ENCODE measurements at regions not wholly inside any gene's neighbourhood (a gene's known extent, or its start where the extent isn't known, plus 50 kb on each side); places are given as distances from the start of the nearest gene placed in this dataset.
"Not testable (repeated sequence)": the region's sequence is repeated elsewhere in the genome, so short reads cannot be mapped to it uniquely, and the experiment has no call there.

DNA sequence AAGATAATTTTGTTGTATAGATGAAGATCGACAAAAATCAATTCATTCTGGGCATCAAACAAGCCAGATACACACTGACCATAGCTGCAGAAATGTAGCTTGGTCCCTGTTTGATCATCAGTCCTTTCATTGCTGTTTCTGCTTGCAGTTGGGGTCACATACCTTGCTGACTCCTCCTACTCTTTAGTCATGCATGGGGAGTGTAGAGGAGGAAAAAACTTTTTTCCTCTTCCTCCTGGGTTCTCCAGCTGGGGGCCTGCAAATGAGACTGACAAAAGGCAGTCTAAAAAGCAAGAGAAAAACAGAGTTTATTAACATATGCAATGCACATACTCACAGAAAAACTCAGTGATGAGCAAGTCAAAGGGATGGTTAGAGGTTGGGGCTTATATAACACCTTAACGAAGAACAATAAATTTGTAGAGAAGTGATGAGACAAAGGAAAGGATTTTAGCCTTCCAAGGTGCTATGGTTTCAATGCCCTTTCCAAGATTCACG lies 105.8 kb downstream of the QRSL1 start:
- H3K4me3 ChIP-seq: no peak overlapping the region
- in situ Hi-C loops (cut with MboI; ENCODE audit: low pct_unique_long_range_greater_than_20kb in 2 of 9, low sequenced_read_pairs in 9 of 9, unreplicated experiment in 9 of 9): no loop called here
- WGBS, 10 experiments: 3 to 75% (median 13%) methylated on average over 1 to 3 of the region's 3 CpGs; no CpG with 5 or more reads in 1 of the 10 experiments
- no peak overlapping the region for H3K27ac ChIP-seq
- ATAC-seq (replicated peaks in 6 of 8): peak in 2 of 8 experiments; percentile 50 to 57
- no peaks in the 10 kb centered on the region for H3K4me1 ChIP-seq (replicated peaks in 1 of 2)

DNA sequence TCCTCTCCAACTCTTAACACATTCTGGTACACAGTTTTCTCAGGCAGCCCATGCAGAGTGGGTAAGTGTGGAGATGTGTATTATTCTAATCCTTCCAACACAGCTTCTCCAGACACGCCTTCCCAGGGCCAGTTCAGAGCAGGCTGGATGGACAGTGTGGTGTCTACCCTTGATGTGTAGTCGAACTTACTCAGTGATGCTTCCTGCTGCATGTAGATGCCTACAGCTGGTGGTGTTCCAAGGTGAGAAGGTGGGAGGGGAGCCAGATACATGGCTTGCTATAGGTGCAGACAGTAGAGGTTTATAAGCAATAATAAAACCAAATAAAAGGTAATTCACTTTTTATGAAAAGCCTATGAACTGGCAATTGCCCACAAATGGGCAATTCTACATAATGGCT lies 104.0 kb downstream of the QRSL1 start:
- peak in 1 of 8 experiments; percentile 29 for ATAC-seq (replicated peaks in 6 of 8)
- in situ Hi-C loops (cut with MboI; ENCODE audit: low pct_unique_long_range_greater_than_20kb in 2 of 9, low sequenced_read_pairs in 9 of 9, unreplicated experiment in 9 of 9): no loop called here
- Histone ChIP-seq H3K4me3 (no peak overlapping the region), H3K4me1 (replicated peaks in 1 of 2) (no peaks in the 10 kb centered on the region), H3K27ac (no peak overlapping the region)
- 0 to 86% (median 60%) methylated on average over 1 to 2 of the region's 2 CpGs; no CpG with 5 or more reads in 6 of the 10 experiments for WGBS, 10 experiments

DNA sequence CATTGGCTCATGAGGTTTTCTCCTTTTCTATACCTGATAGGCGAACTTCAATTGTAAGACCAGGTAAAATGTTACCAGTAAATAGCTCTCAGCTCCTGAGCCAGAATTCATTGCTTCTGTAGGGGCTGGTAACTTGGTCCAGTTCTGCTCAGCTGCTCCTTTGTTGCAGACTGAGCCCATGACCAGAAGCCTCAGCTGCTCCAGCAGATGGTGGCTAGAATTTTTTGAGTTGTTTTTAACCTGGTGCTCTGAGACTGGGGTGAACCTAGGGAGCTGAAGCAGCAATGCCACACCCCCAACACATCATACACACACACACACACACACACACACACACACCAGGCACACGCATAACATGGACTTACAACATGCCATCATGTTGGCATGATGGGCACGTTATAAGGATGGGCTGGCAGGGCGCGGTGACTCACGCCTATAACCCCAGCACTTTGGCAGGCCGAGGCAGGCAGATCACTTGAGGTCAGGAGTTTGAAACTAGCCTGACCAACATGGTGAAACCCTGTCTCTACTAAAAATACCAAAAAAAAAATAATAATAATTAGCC lies 103.1 kb downstream of the QRSL1 start:
- Histone ChIP-seq H3K27ac (no peak overlapping the region), H3K4me3 (no peak overlapping the region), H3K4me1 (replicated peaks in 1 of 2) (no peaks in the 10 kb centered on the region)
- in situ Hi-C loops (cut with MboI; ENCODE audit: low pct_unique_long_range_greater_than_20kb in 2 of 9, low sequenced_read_pairs in 9 of 9, unreplicated experiment in 9 of 9): no loop called here
- ATAC-seq (replicated peaks in 6 of 8): no peak
- 13 to 100% (median 84%) methylated on average over 1 to 5 of the region's 7 CpGs; no CpG with 5 or more reads in 2 of the 10 experiments for WGBS, 10 experiments

DNA sequence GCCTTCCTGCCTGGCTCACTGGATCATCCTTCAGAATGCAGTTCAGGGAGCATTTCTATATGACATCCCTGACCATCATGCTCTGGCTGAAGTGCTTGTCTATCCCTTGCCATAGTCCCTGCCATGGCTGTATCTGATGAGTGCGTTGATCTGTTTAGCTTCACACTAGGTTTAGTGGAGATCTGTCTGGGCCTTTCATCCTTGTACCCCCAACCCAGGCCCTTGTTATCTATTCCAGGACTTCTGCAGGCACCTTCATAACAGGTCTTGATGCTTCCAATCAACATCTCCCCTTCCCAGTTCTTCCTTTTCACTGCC lies 102.4 kb downstream of the QRSL1 start:
- Histone ChIP-seq H3K4me1 (replicated peaks in 1 of 2) (no peaks in the 10 kb centered on the region), H3K27ac (no peak overlapping the region), H3K4me3 (no peak overlapping the region)
- no peak for ATAC-seq (replicated peaks in 6 of 8)
- WGBS, 10 experiments: 60 to 100% (median 100%) methylated on average over 1 of the region's 1 CpG; no CpG with 5 or more reads in 4 of the 10 experiments
- in situ Hi-C loops (cut with MboI; ENCODE audit: low pct_unique_long_range_greater_than_20kb in 2 of 9, low sequenced_read_pairs in 9 of 9, unreplicated experiment in 9 of 9): no loop called here

DNA sequence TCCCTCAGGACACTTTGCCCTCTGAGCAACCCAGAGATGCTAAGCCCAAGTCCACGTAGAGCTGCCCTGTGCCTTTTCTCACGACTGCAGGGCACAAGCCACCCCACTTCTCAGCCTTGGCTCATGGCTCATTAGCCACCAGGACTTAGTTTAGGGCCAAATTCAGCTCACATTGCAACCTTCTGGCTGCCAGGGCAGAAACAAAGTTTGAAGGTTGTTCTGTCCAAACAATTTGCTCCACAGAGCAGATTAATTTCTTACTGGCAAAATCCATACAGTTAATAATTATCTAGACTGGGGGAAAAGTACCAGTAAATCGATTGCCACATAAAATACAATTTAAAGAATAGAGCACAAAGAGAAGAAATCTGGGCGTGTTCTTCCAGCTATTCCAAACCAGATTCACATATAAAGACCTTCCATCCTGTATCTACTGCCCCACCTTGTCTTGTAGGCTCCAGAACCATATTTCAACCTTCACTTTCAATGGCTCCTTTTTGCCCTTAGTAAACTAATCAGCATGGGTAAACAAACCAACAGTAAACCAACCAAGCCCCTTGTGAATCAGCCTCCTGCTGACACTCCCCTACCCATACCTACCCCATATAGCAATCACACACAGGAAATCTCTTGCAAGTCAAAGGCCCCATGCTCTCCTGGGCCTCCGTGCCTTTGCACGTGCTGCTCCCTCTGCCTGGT lies 101.9 kb downstream of the QRSL1 start:
- 0 to 96% (median 71%) methylated on average over 1 to 5 of the region's 6 CpGs for WGBS, 10 experiments
- in situ Hi-C loops (cut with MboI; ENCODE audit: low pct_unique_long_range_greater_than_20kb in 2 of 9, low sequenced_read_pairs in 9 of 9, unreplicated experiment in 9 of 9): no loop called here
- Histone ChIP-seq H3K27ac (no peak overlapping the region), H3K4me1 (replicated peaks in 1 of 2) (no peaks in the 10 kb centered on the region), H3K4me3 (no peak overlapping the region)
- ATAC-seq (replicated peaks in 6 of 8): no peak

DNA sequence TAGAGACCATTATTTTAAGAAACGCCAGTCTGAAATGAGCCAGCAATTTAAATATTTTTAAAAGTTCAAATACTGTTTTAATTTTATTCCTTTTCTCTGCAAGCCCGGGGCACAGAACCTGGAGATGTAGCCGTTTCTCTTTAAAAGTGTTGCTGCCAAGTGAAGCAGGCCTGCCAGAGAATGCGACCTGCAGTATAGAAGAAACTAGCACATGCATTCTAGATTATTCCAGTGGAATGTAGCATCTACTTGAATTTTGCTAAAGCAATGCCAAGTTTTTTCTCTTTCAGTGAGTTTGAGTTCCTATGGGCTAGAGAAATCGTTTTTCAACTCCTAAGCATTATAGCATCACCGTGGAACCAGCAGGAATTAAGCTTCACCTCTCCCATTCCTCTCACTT lies 101.3 kb downstream of the QRSL1 start:
- no peaks in the 10 kb centered on the region for H3K4me1 ChIP-seq (replicated peaks in 1 of 2)
- H3K27ac ChIP-seq: no peak overlapping the region
- no peak for ATAC-seq (replicated peaks in 6 of 8)
- 15 to 93% (median 78%) methylated on average over 1 to 6 of the region's 6 CpGs for WGBS, 10 experiments
- in situ Hi-C loops (cut with MboI; ENCODE audit: low pct_unique_long_range_greater_than_20kb in 2 of 9, low sequenced_read_pairs in 9 of 9, unreplicated experiment in 9 of 9): no loop called here
- no peak overlapping the region for H3K4me3 ChIP-seq

DNA sequence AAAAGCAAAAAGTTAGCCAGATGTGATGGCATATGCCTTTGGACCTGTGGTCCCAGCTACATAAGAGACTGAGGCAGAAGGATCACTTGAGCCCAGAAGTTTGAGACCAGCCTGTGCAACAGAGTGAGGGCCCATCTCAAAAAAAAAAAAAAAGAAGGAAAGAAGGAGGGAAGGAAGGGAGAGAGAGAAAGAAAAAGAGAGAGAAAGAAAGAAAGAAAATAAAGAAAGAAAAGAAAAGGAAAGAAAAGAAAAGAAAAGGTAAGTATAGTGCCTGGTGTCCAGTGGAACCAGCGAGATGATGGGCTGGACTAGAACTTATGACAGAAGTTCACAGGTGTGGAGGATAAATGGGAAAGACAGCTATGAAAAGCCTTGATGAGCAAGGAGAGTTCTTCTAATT lies 100.9 kb downstream of the QRSL1 start:
- H3K4me1 ChIP-seq (replicated peaks in 1 of 2): no peaks in the 10 kb centered on the region
- no peak for ATAC-seq (replicated peaks in 6 of 8)
- WGBS, 10 experiments: 15 to 89% (median 77%) methylated on average over 1 of the region's 1 CpG; no CpG with 5 or more reads in 2 of the 10 experiments
- H3K27ac ChIP-seq: no peak overlapping the region
- in situ Hi-C loops (cut with MboI; ENCODE audit: low pct_unique_long_range_greater_than_20kb in 2 of 9, low sequenced_read_pairs in 9 of 9, unreplicated experiment in 9 of 9): no loop called here
- no peak overlapping the region for H3K4me3 ChIP-seq

DNA sequence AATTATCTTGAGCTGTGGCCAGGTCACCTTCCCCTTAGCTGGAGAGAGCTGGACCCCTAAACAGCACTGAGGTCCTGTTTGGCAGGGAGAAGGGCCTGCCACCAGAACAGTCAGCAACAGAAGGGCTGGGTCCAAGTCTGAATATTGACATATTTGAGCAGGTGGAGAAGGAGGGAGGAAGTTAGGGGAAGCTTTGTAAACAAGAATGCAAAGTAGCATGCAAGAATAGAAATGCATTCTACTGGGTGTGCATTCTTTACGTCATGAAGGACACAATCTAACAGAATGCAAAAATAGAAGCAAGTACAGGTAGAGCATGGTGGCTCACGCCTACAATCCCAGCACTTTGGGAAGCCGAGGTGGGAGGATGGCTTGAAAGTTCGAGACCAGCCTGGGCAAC lies 100.5 kb downstream of the QRSL1 start:
- no peaks in the 10 kb centered on the region for H3K4me1 ChIP-seq (replicated peaks in 1 of 2)
- H3K4me3 ChIP-seq: no peak overlapping the region
- no peak overlapping the region for H3K27ac ChIP-seq
- WGBS, 10 experiments: 17 to 100% (median 67%) methylated on average over 1 to 4 of the region's 4 CpGs; no CpG with 5 or more reads in 1 of the 10 experiments
- in situ Hi-C loops (cut with MboI; ENCODE audit: low pct_unique_long_range_greater_than_20kb in 2 of 9, low sequenced_read_pairs in 9 of 9, unreplicated experiment in 9 of 9): no loop called here
- ATAC-seq (replicated peaks in 6 of 8): peak in 3 of 8 experiments; percentile 72 to 90 (median 81)

DNA sequence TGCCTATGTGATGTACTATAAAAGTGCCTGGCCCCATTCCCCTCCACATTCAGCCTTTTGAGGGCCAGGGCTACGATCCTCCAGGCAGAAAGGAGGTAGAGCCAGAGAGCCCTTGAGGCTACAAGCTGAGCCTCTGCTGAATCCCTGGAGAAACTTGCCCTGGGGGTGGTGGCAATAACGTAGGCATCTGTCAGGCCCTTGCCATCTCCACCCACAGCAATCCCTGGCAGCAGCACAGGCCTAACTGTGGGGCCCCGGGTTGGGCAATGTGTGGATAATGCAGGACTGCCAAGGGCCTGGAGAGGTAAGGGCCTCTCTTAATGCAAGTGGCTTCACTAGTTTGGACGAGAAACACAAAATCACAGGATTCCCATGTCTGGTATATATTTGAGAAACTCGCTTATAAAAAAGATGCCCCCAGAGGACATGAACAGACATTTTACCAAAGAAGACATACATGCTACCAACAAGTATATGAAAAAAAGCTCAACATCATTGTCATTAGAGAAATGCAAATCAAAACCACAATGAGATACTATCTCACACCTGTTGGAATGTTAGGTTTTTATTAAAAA lies 99.0 kb downstream of the QRSL1 start:
- ATAC-seq (replicated peaks in 6 of 8): no peak
- WGBS, 10 experiments: 57 to 93% (median 67%) methylated on average over 1 to 4 of the region's 5 CpGs; no CpG with 5 or more reads in 1 of the 10 experiments
- H3K27ac ChIP-seq: no peak overlapping the region
- in situ Hi-C loops (cut with MboI; ENCODE audit: low pct_unique_long_range_greater_than_20kb in 2 of 9, low sequenced_read_pairs in 9 of 9, unreplicated experiment in 9 of 9): no loop called here
- H3K4me3 ChIP-seq: no peak overlapping the region
- no peaks in the 10 kb centered on the region for H3K4me1 ChIP-seq (replicated peaks in 1 of 2)

DNA sequence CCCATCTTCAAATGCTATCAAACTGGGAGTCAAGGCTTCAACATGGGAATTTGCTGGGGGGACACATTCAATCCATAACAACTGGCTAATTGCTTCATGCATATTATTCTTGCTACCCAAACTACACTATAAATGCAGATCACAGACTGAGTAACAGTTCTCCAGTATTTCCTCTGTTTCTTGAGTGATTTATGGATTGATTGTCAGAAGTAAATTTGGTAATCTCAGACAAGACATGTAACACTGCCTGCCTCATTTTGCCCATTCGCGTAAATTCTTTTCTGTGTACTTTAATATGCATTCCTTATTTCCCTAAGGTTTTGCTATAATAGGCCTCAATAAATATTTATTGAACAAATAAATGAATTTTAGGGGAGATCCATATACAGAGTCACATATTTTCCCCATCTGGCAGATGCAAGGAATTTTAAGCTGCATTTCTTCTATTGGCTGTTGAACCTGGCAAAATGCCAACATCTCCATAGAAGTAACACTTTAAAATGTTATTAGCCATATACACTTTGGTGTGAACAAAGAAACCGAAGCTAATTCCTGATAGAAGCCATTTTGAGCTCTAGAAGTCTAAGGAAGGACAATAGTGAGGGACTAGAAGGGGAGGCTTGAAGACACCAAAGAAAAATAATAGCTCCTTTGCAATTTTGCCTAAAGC lies 98.2 kb downstream of the QRSL1 start:
- H3K27ac ChIP-seq: no peak overlapping the region
- WGBS, 10 experiments: 0 to 100% (median 83%) methylated on average over 1 to 3 of the region's 3 CpGs; no CpG with 5 or more reads in 1 of the 10 experiments
- ATAC-seq (replicated peaks in 6 of 8): no peak
- no peak overlapping the region for H3K4me3 ChIP-seq
- H3K4me1 ChIP-seq (replicated peaks in 1 of 2): no peaks in the 10 kb centered on the region
- in situ Hi-C loops (cut with MboI; ENCODE audit: low pct_unique_long_range_greater_than_20kb in 2 of 9, low sequenced_read_pairs in 9 of 9, unreplicated experiment in 9 of 9): no loop called here

DNA sequence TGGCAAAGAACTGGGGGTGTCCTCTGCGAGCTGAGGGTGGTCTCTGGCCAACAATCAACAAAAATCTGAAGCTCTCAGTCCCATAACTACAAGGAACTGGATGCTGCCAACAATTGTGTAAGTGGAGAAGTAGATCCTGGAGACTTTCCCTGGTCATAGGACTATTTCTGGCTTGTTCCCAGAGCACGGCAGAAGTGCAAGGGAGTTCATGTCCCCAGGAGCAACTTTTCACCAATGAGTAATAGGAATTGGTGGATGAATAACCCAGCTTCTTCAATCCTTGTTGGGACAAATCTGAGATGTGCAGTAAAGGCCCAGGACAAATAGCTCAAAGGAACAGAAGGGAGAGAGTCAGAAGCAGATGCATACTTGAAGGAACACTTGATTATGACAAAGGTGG lies 95.5 kb downstream of the QRSL1 start:
- ATAC-seq (replicated peaks in 6 of 8): no peak
- in situ Hi-C loops (cut with MboI; ENCODE audit: low pct_unique_long_range_greater_than_20kb in 2 of 9, low sequenced_read_pairs in 9 of 9, unreplicated experiment in 9 of 9): no loop called here

DNA sequence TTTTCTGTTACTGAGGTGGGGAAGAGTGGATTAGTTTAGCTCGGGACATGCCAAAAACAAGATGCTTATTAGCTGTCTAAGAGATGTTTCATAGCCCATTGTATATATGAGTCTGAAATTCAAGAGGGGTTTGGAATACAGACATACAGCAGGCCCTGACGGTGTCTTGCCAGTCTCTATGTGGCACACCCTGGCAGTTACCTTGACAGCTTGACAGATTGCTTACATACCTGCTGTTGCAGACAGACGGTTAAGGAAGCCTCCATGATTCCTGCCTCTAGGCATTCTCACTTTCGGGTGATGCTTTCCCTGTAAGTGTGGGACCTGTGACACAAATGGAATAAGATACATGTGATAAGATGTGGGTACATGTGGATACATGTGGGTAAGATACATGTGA lies 95.0 kb downstream of the QRSL1 start:
- Histone ChIP-seq H3K4me1 (replicated peaks in 1 of 2) (peaks cover 5 to 8% of the 10 kb centered on the region in 2 donors), H3K4me3 (no peak overlapping the region), H3K27ac (no peak overlapping the region)
- ATAC-seq (replicated peaks in 6 of 8): no peak
- in situ Hi-C loops (cut with MboI; ENCODE audit: low pct_unique_long_range_greater_than_20kb in 2 of 9, low sequenced_read_pairs in 9 of 9, unreplicated experiment in 9 of 9): no loop called here
- 50 to 100% (median 80%) methylated on average over 1 to 4 of the region's 4 CpGs; no CpG with 5 or more reads in 3 of the 10 experiments for WGBS, 10 experiments

More for the DNA sequence above, 95.5 kb downstream of the QRSL1 start:
- H3K4me3 ChIP-seq: no peak overlapping the region
- peaks cover 5 to 8% of the 10 kb centered on the region in 2 donors for H3K4me1 ChIP-seq (replicated peaks in 1 of 2)
- no peak overlapping the region for H3K27ac ChIP-seq
- 0 to 83% (median 78%) methylated on average over 1 to 2 of the region's 2 CpGs; no CpG with 5 or more reads in 3 of the 10 experiments for whole genome bisulfite sequencing, 10 experiments

DNA sequence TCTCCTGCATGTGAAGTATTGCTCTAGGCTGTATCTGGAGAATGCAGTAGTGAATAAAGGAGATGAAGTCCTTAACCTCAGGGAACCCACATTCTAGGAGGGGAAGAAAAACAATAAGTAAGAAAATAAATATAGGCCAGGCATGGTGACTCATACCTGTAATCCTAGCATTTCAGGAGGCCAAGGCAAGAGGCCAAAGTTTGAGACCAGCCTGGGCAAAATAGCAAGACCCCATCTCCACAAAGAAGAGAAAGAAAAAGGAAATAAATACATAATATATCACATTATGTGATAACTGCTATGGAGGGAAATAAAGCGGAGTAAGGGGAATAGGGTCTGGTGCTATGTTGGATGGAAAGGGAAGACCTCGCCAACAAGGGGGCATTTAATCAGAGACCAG lies 94.0 kb downstream of the QRSL1 start:
- in situ Hi-C loops (cut with MboI; ENCODE audit: low pct_unique_long_range_greater_than_20kb in 2 of 9, low sequenced_read_pairs in 9 of 9, unreplicated experiment in 9 of 9); H3K4me1 ChIP-seq (replicated peaks in 1 of 2); H3K4me3 ChIP-seq; ATAC-seq (replicated peaks in 6 of 8); H3K27ac ChIP-seq: not testable (repeated sequence)
- 75 to 100% (median 89%) methylated on average over 2 of the region's 2 CpGs; no CpG with 5 or more reads in 6 of the 10 experiments for WGBS, 10 experiments
